ENCODE measurements at regions not wholly inside any gene's neighbourhood (a gene's known extent, or its start where the extent isn't known, plus 50 kb on each side); places are given as distances from the start of the nearest gene placed in this dataset.

- TF ChIP-seq POLR2AphosphoS5 (IDR thresholded peaks at IDR 0.05; ENCODE audit: low read depth, low read length) (no peak), FOXP2 (optimal IDR thresholded peaks at IDR 0.05; ENCODE audit: borderline replicate concordance, extremely low read depth, extremely low read length, insufficient read depth) (no peak), SIN3A (IDR thresholded peaks at IDR 0.05; ENCODE audit: borderline replicate concordance, insufficient read depth, low read length) (no peak), REST (IDR thresholded peaks at IDR 0.05; ENCODE audit: insufficient read depth in 1 of 2, low read depth in 2 of 2, low read length in 2 of 2) (no peak), TAF1 (IDR thresholded peaks at IDR 0.05; ENCODE audit: borderline replicate concordance, insufficient read depth, low read length) (no peak)
Measured at GRCh38 chr2:120857422-120857821, 121.8 kb downstream of the GLI2 start.

GRCh38 chr2:120857931-120858330, 122.3 kb downstream of the GLI2 start:
- no peak for TF ChIP-seq TAF1 (IDR thresholded peaks at IDR 0.05; ENCODE audit: borderline replicate concordance, insufficient read depth, low read length)
- no peak for TF ChIP-seq POLR2AphosphoS5 (IDR thresholded peaks at IDR 0.05; ENCODE audit: low read depth, low read length)

DNA sequence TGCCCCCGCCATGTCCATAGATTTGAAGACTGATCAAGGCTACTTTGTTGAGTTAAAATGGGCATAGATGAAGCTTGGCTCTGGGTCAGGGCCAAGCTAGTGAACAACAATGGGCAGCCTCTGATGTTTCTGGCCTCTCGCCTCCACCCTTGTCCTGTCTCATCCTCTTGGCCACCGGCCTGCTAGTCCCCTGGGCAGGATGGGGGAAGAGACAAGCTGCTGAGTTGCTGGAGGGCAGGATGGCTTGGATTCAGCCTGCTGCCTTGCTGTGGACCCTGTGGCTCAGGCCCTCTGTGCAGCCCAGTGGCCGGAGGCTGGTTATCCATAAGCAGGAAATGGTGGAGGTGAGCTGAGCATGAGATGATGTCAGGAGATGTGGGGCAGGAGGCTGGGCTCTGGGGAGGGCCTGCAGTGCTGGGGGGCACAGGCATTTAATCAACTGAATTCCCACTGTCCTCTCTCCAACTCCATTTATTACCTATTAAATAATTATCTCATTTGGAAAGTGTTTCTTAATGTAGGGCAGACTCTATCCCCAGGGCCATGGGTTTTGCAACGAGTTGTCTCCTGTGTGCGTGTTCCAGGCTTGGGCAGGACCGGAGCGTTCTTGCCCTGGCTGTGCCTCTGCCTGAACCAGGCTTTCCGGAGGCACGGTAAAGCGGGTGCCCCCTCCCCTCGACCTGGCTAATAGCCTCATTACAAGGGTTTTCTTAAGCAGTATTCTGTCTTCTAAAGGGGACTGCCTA, 122.9 kb downstream of the GLI2 start:
- peak; percentile 39 for TF ChIP-seq FOXP2 (optimal IDR thresholded peaks at IDR 0.05; ENCODE audit: borderline replicate concordance, extremely low read depth, extremely low read length, insufficient read depth)
- TF ChIP-seq POLR2AphosphoS5 (IDR thresholded peaks at IDR 0.05; ENCODE audit: low read depth, low read length), result no peak
- TF ChIP-seq TAF1 (IDR thresholded peaks at IDR 0.05; ENCODE audit: borderline replicate concordance, insufficient read depth, low read length), result no peak
- no peak for TF ChIP-seq SIN3A (IDR thresholded peaks at IDR 0.05; ENCODE audit: borderline replicate concordance, insufficient read depth, low read length)
- no peak for TF ChIP-seq REST (IDR thresholded peaks at IDR 0.05; ENCODE audit: insufficient read depth in 1 of 2, low read depth in 2 of 2, low read length in 2 of 2)

GRCh38 chr2:120859128-120859527, 123.5 kb downstream of the GLI2 start:
- no peak for TF ChIP-seq TAF1 (IDR thresholded peaks at IDR 0.05; ENCODE audit: borderline replicate concordance, insufficient read depth, low read length)
- TF ChIP-seq REST (IDR thresholded peaks at IDR 0.05; ENCODE audit: insufficient read depth in 1 of 2, low read depth in 2 of 2, low read length in 2 of 2), result no peak
- TF ChIP-seq SIN3A (IDR thresholded peaks at IDR 0.05; ENCODE audit: borderline replicate concordance, insufficient read depth, low read length), result no peak
- TF ChIP-seq POLR2AphosphoS5 (IDR thresholded peaks at IDR 0.05; ENCODE audit: low read depth, low read length), result no peak
- TF ChIP-seq FOXP2 (optimal IDR thresholded peaks at IDR 0.05; ENCODE audit: borderline replicate concordance, extremely low read depth, extremely low read length, insufficient read depth), result no peak

GRCh38 chr2:120859814-120860578, 124.3 kb downstream of the GLI2 start:
- no peak for TF ChIP-seq POLR2AphosphoS5 (IDR thresholded peaks at IDR 0.05; ENCODE audit: low read depth, low read length)
- no peak for TF ChIP-seq TAF1 (IDR thresholded peaks at IDR 0.05; ENCODE audit: borderline replicate concordance, insufficient read depth, low read length)
- TF ChIP-seq SIN3A (IDR thresholded peaks at IDR 0.05; ENCODE audit: borderline replicate concordance, insufficient read depth, low read length), result no peak
- TF ChIP-seq FOXP2 (optimal IDR thresholded peaks at IDR 0.05; ENCODE audit: borderline replicate concordance, extremely low read depth, extremely low read length, insufficient read depth), result no peak
- TF ChIP-seq REST (IDR thresholded peaks at IDR 0.05; ENCODE audit: insufficient read depth in 1 of 2, low read depth in 2 of 2, low read length in 2 of 2), result no peak
